ENCODE measurements at regions not wholly inside any gene's neighbourhood (a gene's known extent, or its start where the extent isn't known, plus 50 kb on each side); places are given as distances from the start of the nearest gene placed in this dataset.

DNA sequence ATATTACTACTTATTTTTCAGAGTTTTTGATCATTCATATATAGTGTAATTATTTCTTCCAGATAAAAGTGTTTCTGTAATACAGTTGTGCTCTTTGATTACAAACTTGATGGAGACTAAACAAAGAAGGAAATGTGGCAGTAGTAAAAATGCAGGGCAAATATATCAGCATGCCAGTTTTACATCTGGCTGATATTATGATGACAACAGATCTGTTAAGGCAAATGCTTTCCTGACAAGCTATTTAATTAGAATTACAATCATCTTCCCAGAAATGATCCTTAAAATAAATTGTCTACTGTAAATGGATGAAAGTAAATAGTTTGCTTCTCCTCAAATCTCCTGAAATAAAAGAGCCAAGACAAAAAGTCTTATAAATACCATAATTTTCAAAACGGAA is 1659.8 kb downstream of the BRINP3 start:
- Histone ChIP-seq H3K36me3 (replicated peaks; ENCODE audit: low read depth, low read length) (no peaks in the 10 kb centered on the region), H4K20me1 (ENCODE audit: insufficient read depth, low read length) (no peaks in the 10 kb centered on the region), H3K9me3 (ENCODE audit: insufficient read depth, low read length) (no peaks in the 10 kb centered on the region), H3K4me1 (ENCODE audit: low read length) (no peaks in the 10 kb centered on the region), H3K4me2 (ENCODE audit: low read length) (no peak overlapping the region), H3K9ac (ENCODE audit: low read length) (no peak overlapping the region), H3K27me3 (ENCODE audit: low read depth, low read length) (no peaks in the 10 kb centered on the region), H3K79me2 (ENCODE audit: low read length) (no peaks in the 10 kb centered on the region), H3K4me3 (ENCODE audit: low read length) (no peak overlapping the region), H2AFZ (ENCODE audit: low read depth, low read length) (no peak overlapping the region), H3K27ac (ENCODE audit: low read length) (no peak overlapping the region)
- TF ChIP-seq EZH2phosphoT487 (IDR thresholded peaks at IDR 0.05; ENCODE audit: low read depth) = no peak
- TF ChIP-seq, protein P1, sequence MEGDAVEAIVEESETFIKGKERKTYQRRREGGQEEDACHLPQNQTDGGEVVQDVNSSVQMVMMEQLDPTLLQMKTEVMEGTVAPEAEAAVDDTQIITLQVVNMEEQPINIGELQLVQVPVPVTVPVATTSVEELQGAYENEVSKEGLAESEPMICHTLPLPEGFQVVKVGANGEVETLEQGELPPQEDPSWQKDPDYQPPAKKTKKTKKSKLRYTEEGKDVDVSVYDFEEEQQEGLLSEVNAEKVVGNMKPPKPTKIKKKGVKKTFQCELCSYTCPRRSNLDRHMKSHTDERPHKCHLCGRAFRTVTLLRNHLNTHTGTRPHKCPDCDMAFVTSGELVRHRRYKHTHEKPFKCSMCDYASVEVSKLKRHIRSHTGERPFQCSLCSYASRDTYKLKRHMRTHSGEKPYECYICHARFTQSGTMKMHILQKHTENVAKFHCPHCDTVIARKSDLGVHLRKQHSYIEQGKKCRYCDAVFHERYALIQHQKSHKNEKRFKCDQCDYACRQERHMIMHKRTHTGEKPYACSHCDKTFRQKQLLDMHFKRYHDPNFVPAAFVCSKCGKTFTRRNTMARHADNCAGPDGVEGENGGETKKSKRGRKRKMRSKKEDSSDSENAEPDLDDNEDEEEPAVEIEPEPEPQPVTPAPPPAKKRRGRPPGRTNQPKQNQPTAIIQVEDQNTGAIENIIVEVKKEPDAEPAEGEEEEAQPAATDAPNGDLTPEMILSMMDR (IDR thresholded peaks at IDR 0.05; ENCODE audit: low read depth, low read length) = no peak

DNA sequence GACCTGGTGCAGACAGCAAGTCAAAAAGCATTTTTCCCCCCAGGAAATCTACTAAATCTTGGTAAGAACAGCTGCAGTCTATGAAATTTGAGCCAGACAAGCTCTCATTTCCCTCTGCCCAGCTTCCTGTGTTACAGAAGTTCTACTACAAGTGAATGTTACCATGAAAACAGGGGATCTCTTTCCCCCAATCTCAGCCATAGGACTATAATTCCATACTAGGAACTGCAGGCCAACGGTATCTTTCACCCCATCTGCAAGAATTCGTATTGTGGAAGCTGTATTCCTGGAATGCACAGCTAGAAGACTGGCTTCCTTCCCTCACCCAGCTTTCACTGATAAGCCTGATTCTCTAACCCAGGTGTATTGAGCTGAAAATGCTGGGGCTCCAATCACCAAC is 1655.4 kb downstream of the BRINP3 start:
- H3K4me2 ChIP-seq (ENCODE audit: low read length) = no peak overlapping the region
- H3K4me1 ChIP-seq (ENCODE audit: low read length) = no peaks in the 10 kb centered on the region
- no peaks in the 10 kb centered on the region for H3K79me2 ChIP-seq (ENCODE audit: low read length)
- H3K9ac ChIP-seq (ENCODE audit: low read length) = no peak overlapping the region
- no peaks in the 10 kb centered on the region for H4K20me1 ChIP-seq (ENCODE audit: insufficient read depth, low read length)
- H3K36me3 ChIP-seq (replicated peaks; ENCODE audit: low read depth, low read length) = no peaks in the 10 kb centered on the region
- no peaks in the 10 kb centered on the region for H3K9me3 ChIP-seq (ENCODE audit: insufficient read depth, low read length)
- peak overlapping the region; percentile 74; the same call in 1 of the 2 replicates for H2AFZ ChIP-seq (ENCODE audit: low read depth, low read length)
- no peak overlapping the region for H3K27ac ChIP-seq (ENCODE audit: low read length)
- H3K27me3 ChIP-seq (ENCODE audit: low read depth, low read length) = no peaks in the 10 kb centered on the region
- H3K4me3 ChIP-seq (ENCODE audit: low read length) = no peak overlapping the region
- TF ChIP-seq EZH2phosphoT487 (IDR thresholded peaks at IDR 0.05; ENCODE audit: low read depth) = no peak
- TF ChIP-seq, protein P1 (IDR thresholded peaks at IDR 0.05; ENCODE audit: low read depth, low read length) = no peak

DNA sequence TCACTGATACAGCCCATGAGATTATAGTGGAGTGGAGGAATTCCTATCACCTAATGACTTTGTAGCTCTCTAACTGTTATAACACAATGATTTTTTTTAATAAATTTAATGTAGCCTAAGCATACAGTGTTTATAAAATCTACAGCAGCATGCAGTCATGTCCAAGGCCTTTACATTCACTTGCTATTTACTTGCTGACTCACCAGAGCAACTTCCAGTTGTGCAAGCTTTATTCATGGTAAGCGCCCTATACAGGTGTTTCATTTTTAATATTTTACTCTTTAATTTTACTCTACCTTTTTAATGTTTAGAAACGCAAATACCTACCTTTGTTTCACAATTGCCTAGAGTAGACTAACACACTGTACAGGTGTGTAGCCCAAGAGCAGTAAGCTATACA is 1652.2 kb downstream of the BRINP3 start:
- Histone ChIP-seq H3K4me3 (ENCODE audit: low read length) (no peak overlapping the region), H3K27me3 (ENCODE audit: low read depth, low read length) (no peaks in the 10 kb centered on the region), H3K27ac (ENCODE audit: low read length) (no peak overlapping the region), H2AFZ (ENCODE audit: low read depth, low read length) (no peak overlapping the region), H3K4me1 (ENCODE audit: low read length) (no peaks in the 10 kb centered on the region), H3K9ac (ENCODE audit: low read length) (no peak overlapping the region), H3K36me3 (replicated peaks; ENCODE audit: low read depth, low read length) (no peaks in the 10 kb centered on the region), H3K4me2 (ENCODE audit: low read length) (no peak overlapping the region), H4K20me1 (ENCODE audit: insufficient read depth, low read length) (no peaks in the 10 kb centered on the region), H3K9me3 (ENCODE audit: insufficient read depth, low read length) (no peaks in the 10 kb centered on the region), H3K79me2 (ENCODE audit: low read length) (no peaks in the 10 kb centered on the region)
- TF ChIP-seq, protein P1 (IDR thresholded peaks at IDR 0.05; ENCODE audit: low read depth, low read length) = no peak
- TF ChIP-seq EZH2phosphoT487 (IDR thresholded peaks at IDR 0.05; ENCODE audit: low read depth) = no peak

DNA sequence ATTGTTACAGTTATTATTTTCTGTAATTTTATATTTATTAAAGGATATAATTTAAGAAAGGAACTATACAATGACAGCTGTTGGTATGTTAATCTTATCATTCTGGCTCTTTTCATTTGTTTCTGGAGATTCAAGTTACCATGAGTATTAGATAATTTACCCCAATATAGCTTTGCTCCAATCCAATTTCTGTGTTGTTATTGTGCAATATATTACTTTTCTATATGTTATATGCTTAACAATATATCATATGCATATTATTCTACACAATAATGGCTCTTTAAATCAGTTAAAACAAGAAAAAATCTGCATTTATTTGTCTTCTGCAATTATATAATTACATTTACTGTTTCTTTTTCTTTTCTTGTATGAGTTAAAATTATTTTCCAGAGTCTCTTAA is 1650.9 kb downstream of the BRINP3 start:
- Histone ChIP-seq H3K79me2 (ENCODE audit: low read length) (no peaks in the 10 kb centered on the region), H4K20me1 (ENCODE audit: insufficient read depth, low read length) (no peaks in the 10 kb centered on the region), H3K4me1 (ENCODE audit: low read length) (no peaks in the 10 kb centered on the region), H2AFZ (ENCODE audit: low read depth, low read length) (no peak overlapping the region), H3K4me2 (ENCODE audit: low read length) (no peak overlapping the region), H3K9me3 (ENCODE audit: insufficient read depth, low read length) (no peaks in the 10 kb centered on the region), H3K36me3 (replicated peaks; ENCODE audit: low read depth, low read length) (no peaks in the 10 kb centered on the region), H3K9ac (ENCODE audit: low read length) (no peak overlapping the region), H3K27ac (ENCODE audit: low read length) (no peak overlapping the region), H3K27me3 (ENCODE audit: low read depth, low read length) (no peaks in the 10 kb centered on the region), H3K4me3 (ENCODE audit: low read length) (no peak overlapping the region)
- no peak for TF ChIP-seq EZH2phosphoT487 (IDR thresholded peaks at IDR 0.05; ENCODE audit: low read depth)
- TF ChIP-seq, protein P1 (IDR thresholded peaks at IDR 0.05; ENCODE audit: low read depth, low read length) = no peak

Data from OCI-LY3 (cell line).